ENCODE measurements at regions not wholly inside any gene's neighbourhood (a gene's known extent, or its start where the extent isn't known, plus 50 kb on each side); places are given as distances from the start of the nearest gene placed in this dataset.

DNA sequence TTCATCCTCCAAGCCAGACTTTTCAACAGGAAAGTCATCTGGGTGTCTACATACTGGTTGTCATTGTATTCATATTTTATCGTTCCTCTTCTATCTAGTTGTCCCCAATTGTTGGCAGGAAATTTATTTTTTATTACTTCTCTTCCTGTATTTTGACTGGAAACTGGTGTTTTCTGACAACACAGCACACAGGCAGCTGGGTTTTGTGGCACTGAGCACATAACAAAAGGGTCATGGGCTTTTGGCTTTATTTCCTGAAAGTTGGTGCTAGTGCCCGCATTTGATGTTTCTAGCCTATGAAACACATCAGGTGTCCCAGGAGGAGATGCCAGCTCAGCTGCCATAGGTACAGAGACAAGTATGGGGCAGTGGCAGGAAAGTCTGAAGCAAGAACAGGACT lies 126.4 kb downstream of the TMEM17 start:
- H3K9me3 Mint-ChIP-seq (ENCODE audit: unreplicated experiment): peaks cover 2% of the 10 kb centered on the region
- H3K4me3 Mint-ChIP-seq (ENCODE audit: unreplicated experiment): no peak overlapping the region
- no peak overlapping the region for H3K27ac Mint-ChIP-seq (ENCODE audit: unreplicated experiment)
- TF ChIP-seq, protein P1, sequence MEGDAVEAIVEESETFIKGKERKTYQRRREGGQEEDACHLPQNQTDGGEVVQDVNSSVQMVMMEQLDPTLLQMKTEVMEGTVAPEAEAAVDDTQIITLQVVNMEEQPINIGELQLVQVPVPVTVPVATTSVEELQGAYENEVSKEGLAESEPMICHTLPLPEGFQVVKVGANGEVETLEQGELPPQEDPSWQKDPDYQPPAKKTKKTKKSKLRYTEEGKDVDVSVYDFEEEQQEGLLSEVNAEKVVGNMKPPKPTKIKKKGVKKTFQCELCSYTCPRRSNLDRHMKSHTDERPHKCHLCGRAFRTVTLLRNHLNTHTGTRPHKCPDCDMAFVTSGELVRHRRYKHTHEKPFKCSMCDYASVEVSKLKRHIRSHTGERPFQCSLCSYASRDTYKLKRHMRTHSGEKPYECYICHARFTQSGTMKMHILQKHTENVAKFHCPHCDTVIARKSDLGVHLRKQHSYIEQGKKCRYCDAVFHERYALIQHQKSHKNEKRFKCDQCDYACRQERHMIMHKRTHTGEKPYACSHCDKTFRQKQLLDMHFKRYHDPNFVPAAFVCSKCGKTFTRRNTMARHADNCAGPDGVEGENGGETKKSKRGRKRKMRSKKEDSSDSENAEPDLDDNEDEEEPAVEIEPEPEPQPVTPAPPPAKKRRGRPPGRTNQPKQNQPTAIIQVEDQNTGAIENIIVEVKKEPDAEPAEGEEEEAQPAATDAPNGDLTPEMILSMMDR (IDR thresholded peaks at IDR 0.05): no peak
- H3K27me3 Mint-ChIP-seq (ENCODE audit: unreplicated experiment): peaks cover 4% of the 10 kb centered on the region
- no peak for DNase-seq (ENCODE audit: extremely low spot score, unreplicated experiment)
- peaks cover 15% of the 10 kb centered on the region for H3K4me1 Mint-ChIP-seq (ENCODE audit: unreplicated experiment)
- H3K36me3 Mint-ChIP-seq (ENCODE audit: unreplicated experiment): no peaks in the 10 kb centered on the region

DNA sequence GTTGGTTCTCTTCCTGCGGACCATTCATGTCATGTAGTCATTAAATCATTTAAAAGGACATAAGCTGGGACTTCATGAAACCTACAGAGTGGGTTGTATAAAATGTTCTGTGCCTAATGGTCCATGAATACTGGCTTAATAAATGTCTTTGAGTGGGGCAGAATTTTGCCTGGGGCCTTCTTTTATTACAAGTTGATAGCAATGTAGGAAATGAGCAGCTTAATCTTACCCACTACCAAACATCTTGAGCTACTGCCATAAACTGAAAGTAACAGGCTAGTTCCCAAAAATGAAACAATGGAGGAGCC lies 130.9 kb downstream of the TMEM17 start:
- Mint-ChIP-seq H3K4me3 (ENCODE audit: unreplicated experiment) (no peak overlapping the region), H3K27ac (ENCODE audit: unreplicated experiment) (no peak overlapping the region), H3K4me1 (ENCODE audit: unreplicated experiment) (no peaks in the 10 kb centered on the region), H3K9me3 (ENCODE audit: unreplicated experiment) (peaks cover 9% of the 10 kb centered on the region), H3K36me3 (ENCODE audit: unreplicated experiment) (peaks cover 3% of the 10 kb centered on the region), H3K27me3 (ENCODE audit: unreplicated experiment) (peaks cover 11% of the 10 kb centered on the region)
- TF ChIP-seq, protein P1 (IDR thresholded peaks at IDR 0.05): no peak
- DNase-seq (ENCODE audit: extremely low spot score, unreplicated experiment): no peak

GRCh38 chr2:62374301-62375112 lies 131.5 kb downstream of the TMEM17 start:
- Mint-ChIP-seq H3K27me3 (ENCODE audit: unreplicated experiment) (peaks cover 11% of the 10 kb centered on the region), H3K27ac (ENCODE audit: unreplicated experiment) (no peak overlapping the region), H3K9me3 (ENCODE audit: unreplicated experiment) (peaks cover 9% of the 10 kb centered on the region), H3K4me1 (ENCODE audit: unreplicated experiment) (no peaks in the 10 kb centered on the region), H3K36me3 (ENCODE audit: unreplicated experiment) (peaks cover 3% of the 10 kb centered on the region), H3K4me3 (ENCODE audit: unreplicated experiment) (no peak overlapping the region)
- TF ChIP-seq, protein P1 (IDR thresholded peaks at IDR 0.05): no peak
- DNase-seq (ENCODE audit: extremely low spot score, unreplicated experiment): no peak

GRCh38 chr2:62372824-62373223 lies 133.2 kb downstream of the TMEM17 start:
- peaks cover 9% of the 10 kb centered on the region for H3K9me3 Mint-ChIP-seq (ENCODE audit: unreplicated experiment)
- H3K27me3 Mint-ChIP-seq (ENCODE audit: unreplicated experiment): peaks cover 11% of the 10 kb centered on the region
- no peaks in the 10 kb centered on the region for H3K4me1 Mint-ChIP-seq (ENCODE audit: unreplicated experiment)
- no peak overlapping the region for H3K27ac Mint-ChIP-seq (ENCODE audit: unreplicated experiment)
- peak; percentile 40 for DNase-seq (ENCODE audit: extremely low spot score, unreplicated experiment)
- peaks cover 3% of the 10 kb centered on the region for H3K36me3 Mint-ChIP-seq (ENCODE audit: unreplicated experiment)
- TF ChIP-seq, protein P1 (IDR thresholded peaks at IDR 0.05): no peak
- H3K4me3 Mint-ChIP-seq (ENCODE audit: unreplicated experiment): no peak overlapping the region

GRCh38 chr2:62370321-62371250 lies 135.4 kb downstream of the TMEM17 start:
- Mint-ChIP-seq H3K27me3 (ENCODE audit: unreplicated experiment) (peaks cover 7% of the 10 kb centered on the region), H3K4me3 (ENCODE audit: unreplicated experiment) (no peak overlapping the region), H3K9me3 (ENCODE audit: unreplicated experiment) (peaks cover 9% of the 10 kb centered on the region), H3K4me1 (ENCODE audit: unreplicated experiment) (no peaks in the 10 kb centered on the region), H3K27ac (ENCODE audit: unreplicated experiment) (no peak overlapping the region), H3K36me3 (ENCODE audit: unreplicated experiment) (peaks cover 3% of the 10 kb centered on the region)
- DNase-seq (ENCODE audit: extremely low spot score, unreplicated experiment): peak; percentile 62
- TF ChIP-seq, protein P1 (IDR thresholded peaks at IDR 0.05): no peak
